HCT116 (cell line): ENCODE measurements at regions not wholly inside any gene's neighbourhood (a gene's known extent, or its start where the extent isn't known, plus 50 kb on each side); places are given as distances from the start of the nearest gene placed in this dataset.

Experiments used
- ATAC-seq: fragments of 200-7000 bp; cut with Tn5 transposase; 2 replicates; pipeline ENCODE4 v1.9.1; 2020; ENCODE audit warnings: mild to moderate bottlenecking, moderate library complexity
- BruUV-seq: library from RNA; stranded (reverse); fragments of 400-500 nt; replicated peaks from 2 replicates; lab custom pipeline; 2021; lab: Mats Ljungman, UMichigan
- CTCF ChIA-PET: fragments of 300-600 bp; sonication (Branson Sonifier 250); formaldehyde crosslinking; loops from one replicate; lab custom pipeline; 2021; ENCODE audit warnings: antibody characterized with exemption; lab: Charles Lee
- POLR2A ChIA-PET: fragments of 300-600, 350-600 bp; sonication (Branson Sonifier 250); formaldehyde crosslinking; loops from one replicate; lab custom pipeline; 2021; ENCODE audit warnings: antibody characterized with exemption; lab: Charles Lee
- RAD21 ChIA-PET, 2 experiments: fragments of 300-600 bp; sonication (Branson Sonifier 250); formaldehyde crosslinking; loops; one replicate each; lab custom pipeline; 2023; ENCODE audit warnings: low total read pairs in 2 of 2; ENCODE audit not compliant: uncharacterized antibody in 2 of 2, unreplicated experiment in 2 of 2, low non-redundant PET in 1 of 2; lab: Charles Lee
- DNase-seq: peaks from one replicate; pipeline ENCODE4 v3.0.0-alpha.2; 2010; ENCODE audit warnings: low read depth, low spot score
- H2AFZ ChIP-seq: fragments of 200-600 bp; shearing (Covaris generic), sonication (generic); 2 replicates; pipeline ENCODE4 v1.6.1; 2017; ENCODE audit warnings: low read depth, mixed run types, mixed read lengths, antibody characterized with exemption, low read length; ENCODE audit not compliant: poor library complexity, severe bottlenecking
- H3K27ac ChIP-seq: 2 replicates; pipeline ENCODE4 v1.5.1; 2012; ENCODE audit warnings: low read depth, low read length
- H3K27me3 ChIP-seq: fragments of 200-600 bp; sonication (generic); 2 replicates; pipeline ENCODE4 v1.6.1; 2016; ENCODE audit warnings: mixed run types, low read length, mixed read lengths; ENCODE audit not compliant: insufficient read depth
- H3K36me3 ChIP-seq, 2 experiments: fragments of 200-500 bp in 1 of 2; fragments of 200-600 bp in 1 of 2; sonication (Bioruptor generic) in 1 of 2; sonication (generic) in 1 of 2; 2 replicates each; pipeline versions ENCODE4 v1.5.1 to v1.6.1; 2014 to 2016; ENCODE audit warnings: low read length in 2 of 2, inconsistent platforms in 1 of 2, mixed read lengths in 1 of 2, mixed run types in 1 of 2; ENCODE audit not compliant: insufficient read depth in 2 of 2, control insufficient read depth in 1 of 2
- H3K4me1 ChIP-seq, 2 experiments: fragments of 200-600 bp in 1 of 2; sonication (generic) in 1 of 2; 2 replicates each; pipeline versions ENCODE4 v1.5.1 to v1.6.1; 2012 to 2017; ENCODE audit warnings: low read length in 2 of 2, inconsistent platforms in 1 of 2, mild to moderate bottlenecking in 1 of 2, mixed read lengths in 1 of 2, mixed run types in 1 of 2, moderate library complexity in 1 of 2; ENCODE audit not compliant: insufficient read depth in 2 of 2, control insufficient read depth in 1 of 2
- H3K4me2 ChIP-seq: fragments of 200-600 bp; sonication (generic); 2 replicates; pipeline ENCODE4 v1.6.1; 2017; ENCODE audit warnings: mixed run types, low read length, mixed read lengths
- H3K4me3 ChIP-seq, 2 experiments: fragments of 200-600 bp in 1 of 2; sonication (generic) in 1 of 2; replicated peaks in 1 of 2; 2 replicates each; pipeline ENCODE4 v1.5.1; 2011 to 2016; ENCODE audit warnings: low read length in 2 of 2, control low read depth in 1 of 2, low read depth in 1 of 2, mild to moderate bottlenecking in 1 of 2, mixed read lengths in 1 of 2, mixed run types in 1 of 2
- H3K79me2 ChIP-seq: fragments of 200-600 bp; sonication (generic); 2 replicates; pipeline ENCODE4 v1.6.1; 2017; ENCODE audit warnings: mild to moderate bottlenecking, mixed run types, low read length, moderate library complexity, mixed read lengths; ENCODE audit not compliant: insufficient read depth
- H3K9ac ChIP-seq: fragments of 200-600 bp; sonication (generic); 2 replicates; pipeline ENCODE4 v1.6.1; 2016; ENCODE audit warnings: low read length, mixed read lengths
- H3K9me2 ChIP-seq: fragments of 200-600 bp; sonication (generic), shearing (Covaris generic); 2 replicates; pipeline ENCODE4 v1.6.1; 2017; ENCODE audit warnings: mixed run types, mild to moderate bottlenecking, moderate library complexity; ENCODE audit not compliant: insufficient read depth
- H3K9me3 ChIP-seq, 2 experiments: fragments of 200-500 bp in 1 of 2; fragments of 200-600 bp in 1 of 2; sonication (Bioruptor generic) in 1 of 2; sonication (generic) in 1 of 2; 2 replicates each; pipeline ENCODE4 v1.6.1; 2014 to 2017; ENCODE audit warnings: low read length in 2 of 2, mixed read lengths in 2 of 2, inconsistent platforms in 1 of 2, low read depth in 1 of 2, mild to moderate bottlenecking in 1 of 2, mixed run types in 1 of 2, moderate library complexity in 1 of 2; ENCODE audit not compliant: control insufficient read depth in 1 of 2, insufficient read depth in 1 of 2
- H4K20me1 ChIP-seq: fragments of 200-600 bp; sonication (generic), shearing (Covaris generic); 2 replicates; pipeline ENCODE4 v1.6.1; 2017; ENCODE audit warnings: mixed run types, mild to moderate bottlenecking, moderate library complexity; ENCODE audit not compliant: insufficient read depth
- CBX3 ChIP-seq: IDR thresholded peaks from 2 replicates; pipeline ENCODE4 v1.6.1; 2012; ENCODE audit warnings: low read depth
- EGR1 ChIP-seq: IDR thresholded peaks from 2 replicates; pipeline ENCODE4 v1.6.1; 2012; ENCODE audit warnings: low read depth
- ELF1 ChIP-seq: IDR thresholded peaks from 2 replicates; pipeline ENCODE4 v1.6.1; 2012; ENCODE audit warnings: low read depth, borderline replicate concordance
- EZH2 ChIP-seq: fragments of 200-600 bp; sonication (generic); IDR thresholded peaks from 2 replicates; pipeline ENCODE4 v1.6.1; 2017; ENCODE audit warnings: antibody characterized with exemption, mixed run types
- EZH2phosphoT487 ChIP-seq: fragments of 200-600 bp; IDR thresholded peaks from 2 replicates; pipeline ENCODE4 v1.6.1; 2018; ENCODE audit warnings: antibody characterized with exemption, borderline replicate concordance
- FOSL1 ChIP-seq: IDR thresholded peaks from 2 replicates; pipeline ENCODE4 v1.6.1; 2012; ENCODE audit warnings: low read depth
- JUND ChIP-seq: IDR thresholded peaks from 2 replicates; pipeline ENCODE4 v1.6.1; 2012
- POLR2A ChIP-seq: IDR thresholded peaks from 2 replicates; pipeline ENCODE4 v1.7.0; 2011; ENCODE audit warnings: borderline replicate concordance; ENCODE audit not compliant: insufficient read depth, insufficient read length; ENCODE audit errors: extremely low read depth
- POLR2AphosphoS5 ChIP-seq: IDR thresholded peaks from 2 replicates; pipeline ENCODE4 v1.6.1; 2011; ENCODE audit warnings: mild to moderate bottlenecking, low read depth, low read length, moderate library complexity
- SP1 ChIP-seq: IDR thresholded peaks from 2 replicates; pipeline ENCODE4 v1.6.1; 2012; ENCODE audit warnings: low read depth
- SRF ChIP-seq: IDR thresholded peaks from 2 replicates; pipeline ENCODE4 v1.6.1; 2012; ENCODE audit warnings: low read depth
- TCF7L2 ChIP-seq: IDR thresholded peaks from 2 replicates; pipeline ENCODE4 v1.7.0; 2011; ENCODE audit warnings: borderline replicate concordance, inconsistent platforms; ENCODE audit not compliant: insufficient read depth, insufficient read length; ENCODE audit errors: extremely low read depth
- YY1 ChIP-seq: IDR thresholded peaks from 2 replicates; pipeline ENCODE4 v1.6.1; 2011; ENCODE audit warnings: low read length, low read depth, moderate library complexity, mild to moderate bottlenecking; ENCODE audit not compliant: insufficient replicate concordance; ENCODE audit errors: extremely low read depth
- ZFX ChIP-seq: fragments of 450-650 bp; IDR thresholded peaks from 2 replicates; pipeline ENCODE4 v1.6.1; 2017
- ZNF274 ChIP-seq: fragments of 200-500 bp; sonication (Bioruptor generic); IDR thresholded peaks from 2 replicates; pipeline ENCODE4 v1.6.1; 2014; ENCODE audit warnings: mild to moderate bottlenecking, low read depth, low read length, inconsistent platforms
- intact Hi-C: fragments of 100-400 bp; cut with micrococcal nuclease; formaldehyde crosslinking; loops from 2 replicates; pipeline ENCODE4 v1.10.0; 2022
- TF ChIP-seq, protein P1 (sequence below): IDR thresholded peaks from 2 replicates; pipeline ENCODE4 v1.6.1; 2012
- TF ChIP-seq, protein P2 (sequence below): IDR thresholded peaks from 2 replicates; pipeline ENCODE4 v1.6.1; 2011; ENCODE audit warnings: mild to moderate bottlenecking, low read length, moderate library complexity; ENCODE audit not compliant: insufficient replicate concordance; ENCODE audit errors: extremely low read depth
- TF ChIP-seq, protein P3 (sequence below), 3 experiments: fragments of 200-600 bp in 1 of 3; sonication (generic) in 1 of 3; IDR thresholded peaks in 2 of 3; conservative IDR thresholded peaks in 1 of 3; 2 replicates each; pipeline ENCODE4 v1.5.1; 2012 to 2017; ENCODE audit warnings: low read depth in 2 of 3, low read length in 2 of 3, antibody characterized with exemption in 1 of 3, borderline replicate concordance in 1 of 3, control low read depth in 1 of 3, mild to moderate bottlenecking in 1 of 3, mixed read lengths in 1 of 3, mixed run types in 1 of 3, moderate library complexity in 1 of 3; ENCODE audit not compliant: insufficient read depth in 1 of 3
- TF ChIP-seq, protein P4 (sequence below): IDR thresholded peaks from 2 replicates; pipeline ENCODE4 v1.6.1; 2012

DNA sequence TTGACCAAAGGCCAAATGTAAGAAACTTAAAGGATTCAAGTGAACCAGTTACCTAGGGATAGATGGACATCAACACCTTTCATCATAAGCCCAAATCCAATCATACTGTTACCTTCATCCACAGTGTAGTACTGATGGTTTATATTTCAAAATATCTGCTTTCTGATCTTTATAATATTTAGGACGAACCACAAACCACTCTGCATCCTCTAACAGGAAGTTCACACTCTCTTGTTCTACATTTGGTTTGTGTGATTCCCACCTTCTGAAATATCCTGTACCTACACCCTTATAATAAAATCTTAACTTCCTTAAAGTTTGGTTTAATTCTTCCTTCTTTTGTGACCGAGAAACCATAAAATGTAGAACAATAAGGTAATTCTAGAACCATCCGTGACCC lies 535.7 kb upstream of the CHAC2 start:
- H3K9me2 ChIP-seq: no peaks in the 10 kb centered on the region
- H4K20me1 ChIP-seq: no peaks in the 10 kb centered on the region
- H3K27me3 ChIP-seq: no peaks in the 10 kb centered on the region
- CTCF ChIA-PET: no interaction called here
- H3K4me3 ChIP-seq: no peak overlapping the region
- intact Hi-C loops: no loop called here
- no peak for DNase-seq
- no peaks in the 10 kb centered on the region for H3K79me2 ChIP-seq
- no TSS peak for BruUV-seq
- no peak overlapping the region for H2AFZ ChIP-seq
- TF ChIP-seq TCF7L2 (no peak), YY1 (no peak), CBX3 (no peak)
- TF ChIP-seq, all 23 proteins: peak for 0
- Histone ChIP-seq H3K27ac (no peak overlapping the region), H3K9ac (no peak overlapping the region), H3K4me2 (no peak overlapping the region), H3K9me3 (no peaks in the 10 kb centered on the region), H3K4me1 (no peaks in the 10 kb centered on the region), H3K36me3 (no peaks in the 10 kb centered on the region)
- ChIA-PET RAD21 (no interaction called here), POLR2A (no interaction called here)
- no peak for ATAC-seq

DNA sequence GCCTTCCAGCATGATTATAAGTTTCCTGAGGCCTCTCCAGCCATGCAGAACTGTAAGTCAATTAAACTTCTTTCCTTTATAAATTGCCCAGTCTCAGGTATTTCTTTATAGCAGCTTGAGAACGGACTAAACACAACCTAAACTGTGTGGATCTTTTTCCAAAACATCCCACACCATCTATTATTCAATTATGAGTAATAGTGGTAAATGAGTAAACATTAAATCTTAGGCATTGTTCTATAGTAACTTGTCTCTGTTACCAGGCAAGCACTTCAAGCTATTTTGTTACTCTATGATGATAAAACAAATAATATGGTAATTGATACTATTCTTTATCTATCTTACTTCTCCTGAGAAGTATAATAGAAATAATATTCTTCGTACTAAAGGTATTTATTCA lies 536.9 kb upstream of the CHAC2 start:
- CTCF ChIA-PET: no interaction called here
- POLR2A ChIA-PET: no interaction called here
- no peak for DNase-seq
- no peaks in the 10 kb centered on the region for H3K27me3 ChIP-seq
- H3K36me3 ChIP-seq: no peaks in the 10 kb centered on the region
- no peak overlapping the region for H2AFZ ChIP-seq
- no peaks in the 10 kb centered on the region for H3K9me2 ChIP-seq
- H3K4me3 ChIP-seq: no peak overlapping the region
- no peaks in the 10 kb centered on the region for H3K9me3 ChIP-seq
- ATAC-seq: no peak
- no peak overlapping the region for H3K27ac ChIP-seq
- no peak overlapping the region for H3K9ac ChIP-seq
- intact Hi-C loops: no loop called here
- H3K79me2 ChIP-seq: no peaks in the 10 kb centered on the region
- RAD21 ChIA-PET: no interaction called here
- no peaks in the 10 kb centered on the region for H3K4me1 ChIP-seq
- H3K4me2 ChIP-seq: no peak overlapping the region
- no TSS peak for BruUV-seq
- H4K20me1 ChIP-seq: no peaks in the 10 kb centered on the region
- TF ChIP-seq ZFX (no peak), EGR1 (no peak), ELF1 (no peak), JUND (no peak), EZH2phosphoT487 (no peak), POLR2AphosphoS5 (no peak), POLR2A (no peak), EZH2 (no peak), ZNF274 (no peak), SRF (no peak), SP1 (no peak), FOSL1 (no peak)
- TF ChIP-seq, protein P1, sequence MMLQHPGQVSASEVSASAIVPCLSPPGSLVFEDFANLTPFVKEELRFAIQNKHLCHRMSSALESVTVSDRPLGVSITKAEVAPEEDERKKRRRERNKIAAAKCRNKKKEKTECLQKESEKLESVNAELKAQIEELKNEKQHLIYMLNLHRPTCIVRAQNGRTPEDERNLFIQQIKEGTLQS: no peak
- TF ChIP-seq, protein P2, sequence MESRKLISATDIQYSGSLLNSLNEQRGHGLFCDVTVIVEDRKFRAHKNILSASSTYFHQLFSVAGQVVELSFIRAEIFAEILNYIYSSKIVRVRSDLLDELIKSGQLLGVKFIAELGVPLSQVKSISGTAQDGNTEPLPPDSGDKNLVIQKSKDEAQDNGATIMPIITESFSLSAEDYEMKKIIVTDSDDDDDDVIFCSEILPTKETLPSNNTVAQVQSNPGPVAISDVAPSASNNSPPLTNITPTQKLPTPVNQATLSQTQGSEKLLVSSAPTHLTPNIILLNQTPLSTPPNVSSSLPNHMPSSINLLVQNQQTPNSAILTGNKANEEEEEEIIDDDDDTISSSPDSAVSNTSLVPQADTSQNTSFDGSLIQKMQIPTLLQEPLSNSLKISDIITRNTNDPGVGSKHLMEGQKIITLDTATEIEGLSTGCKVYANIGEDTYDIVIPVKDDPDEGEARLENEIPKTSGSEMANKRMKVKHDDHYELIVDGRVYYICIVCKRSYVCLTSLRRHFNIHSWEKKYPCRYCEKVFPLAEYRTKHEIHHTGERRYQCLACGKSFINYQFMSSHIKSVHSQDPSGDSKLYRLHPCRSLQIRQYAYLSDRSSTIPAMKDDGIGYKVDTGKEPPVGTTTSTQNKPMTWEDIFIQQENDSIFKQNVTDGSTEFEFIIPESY: no peak
- TF ChIP-seq, protein P3, sequence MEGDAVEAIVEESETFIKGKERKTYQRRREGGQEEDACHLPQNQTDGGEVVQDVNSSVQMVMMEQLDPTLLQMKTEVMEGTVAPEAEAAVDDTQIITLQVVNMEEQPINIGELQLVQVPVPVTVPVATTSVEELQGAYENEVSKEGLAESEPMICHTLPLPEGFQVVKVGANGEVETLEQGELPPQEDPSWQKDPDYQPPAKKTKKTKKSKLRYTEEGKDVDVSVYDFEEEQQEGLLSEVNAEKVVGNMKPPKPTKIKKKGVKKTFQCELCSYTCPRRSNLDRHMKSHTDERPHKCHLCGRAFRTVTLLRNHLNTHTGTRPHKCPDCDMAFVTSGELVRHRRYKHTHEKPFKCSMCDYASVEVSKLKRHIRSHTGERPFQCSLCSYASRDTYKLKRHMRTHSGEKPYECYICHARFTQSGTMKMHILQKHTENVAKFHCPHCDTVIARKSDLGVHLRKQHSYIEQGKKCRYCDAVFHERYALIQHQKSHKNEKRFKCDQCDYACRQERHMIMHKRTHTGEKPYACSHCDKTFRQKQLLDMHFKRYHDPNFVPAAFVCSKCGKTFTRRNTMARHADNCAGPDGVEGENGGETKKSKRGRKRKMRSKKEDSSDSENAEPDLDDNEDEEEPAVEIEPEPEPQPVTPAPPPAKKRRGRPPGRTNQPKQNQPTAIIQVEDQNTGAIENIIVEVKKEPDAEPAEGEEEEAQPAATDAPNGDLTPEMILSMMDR (IDR thresholded peaks at IDR 0.05 in 2 of 3, conservative IDR thresholded peaks at IDR 0.05 in 1 of 3; ENCODE audit: borderline replicate concordance in 1 of 3, insufficient read depth in 1 of 3, low read depth in 2 of 3, low read length in 2 of 3): no peak
- TF ChIP-seq, protein P4, sequence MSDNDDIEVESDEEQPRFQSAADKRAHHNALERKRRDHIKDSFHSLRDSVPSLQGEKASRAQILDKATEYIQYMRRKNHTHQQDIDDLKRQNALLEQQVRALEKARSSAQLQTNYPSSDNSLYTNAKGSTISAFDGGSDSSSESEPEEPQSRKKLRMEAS: no peak
